LNCaP clone FGC (cell line): ENCODE measurements at regions not wholly inside any gene's neighbourhood (a gene's known extent, or its start where the extent isn't known, plus 50 kb on each side); places are given as distances from the start of the nearest gene placed in this dataset.
"Not testable (repeated sequence)": the region's sequence is repeated elsewhere in the genome, so short reads cannot be mapped to it uniquely, and the experiment has no call there.

Experiments
- DNase-seq: peaks from one replicate; pipeline ENCODE4 v3.0.0-alpha.2; 2011; ENCODE audit warnings: low read depth
- H3K4me3 ChIP-seq: 2 replicates; pipeline ENCODE4 v1.5.1; 2011; ENCODE audit warnings: mild to moderate bottlenecking, low read depth, low read length, control low read depth
- CTCF ChIP-seq: IDR thresholded peaks from 2 replicates; pipeline ENCODE4 v1.5.1; 2012; ENCODE audit warnings: mild to moderate bottlenecking; ENCODE audit not compliant: control insufficient read depth, insufficient read depth; ENCODE audit errors: extremely low read depth

GRCh38 chr10:123355748-123356481 lies 201.7 kb downstream of the BUB3 start:
- DNase-seq: no peak
- no peak overlapping the region for H3K4me3 ChIP-seq
- TF ChIP-seq CTCF: no peak

GRCh38 chr10:123356799-123357198 lies 202.6 kb downstream of the BUB3 start:
- no peak for TF ChIP-seq CTCF
- no peak for DNase-seq
- no peak overlapping the region for H3K4me3 ChIP-seq

GRCh38 chr10:123357421-123357930 lies 203.3 kb downstream of the BUB3 start:
- H3K4me3 ChIP-seq: no peak overlapping the region
- TF ChIP-seq CTCF: no peak
- peak; percentile 28 for DNase-seq

GRCh38 chr10:123359539-123359938 lies 205.3 kb downstream of the BUB3 start:
- DNase-seq: no peak
- no peak overlapping the region for H3K4me3 ChIP-seq
- TF ChIP-seq CTCF: no peak

GRCh38 chr10:123361832-123362231 lies 207.6 kb downstream of the BUB3 start:
- H3K4me3 ChIP-seq: no peak overlapping the region
- DNase-seq: no peak
- no peak for TF ChIP-seq CTCF

- DNase-seq: no peak
- H3K4me3 ChIP-seq: no peak overlapping the region
- no peak for TF ChIP-seq CTCF
Observed at GRCh38 chr10:123367195-123367594, 213.0 kb downstream of the BUB3 start.

- DNase-seq, H3K4me3 ChIP-seq: not testable (repeated sequence)
Observed at GRCh38 chr10:123371626-123372025, 217.4 kb downstream of the BUB3 start.
